ENCODE measurements at regions not wholly inside any gene's neighbourhood (a gene's known extent, or its start where the extent isn't known, plus 50 kb on each side); places are given as distances from the start of the nearest gene placed in this dataset.

DNA sequence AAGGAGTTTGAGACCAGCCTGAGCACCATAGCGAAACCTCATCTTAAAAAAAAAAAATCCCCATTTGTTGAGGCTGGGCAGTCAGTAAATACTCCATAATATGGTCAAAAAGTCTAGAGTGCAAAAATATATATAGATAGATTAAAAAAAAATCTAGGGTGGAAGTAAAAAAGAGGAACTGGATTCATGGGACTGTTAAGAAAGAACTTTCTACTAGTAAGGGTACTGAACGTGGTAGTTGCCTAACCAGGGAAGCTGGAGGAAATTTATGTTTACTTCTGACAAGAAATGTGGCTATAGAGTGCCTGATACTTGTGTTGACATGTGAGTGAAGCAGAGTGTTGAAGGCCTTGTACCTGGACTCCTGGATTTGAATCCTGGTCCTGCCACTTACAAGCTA, 265.9 kb upstream of the FAM78B start:
- TF ChIP-seq, protein P1, sequence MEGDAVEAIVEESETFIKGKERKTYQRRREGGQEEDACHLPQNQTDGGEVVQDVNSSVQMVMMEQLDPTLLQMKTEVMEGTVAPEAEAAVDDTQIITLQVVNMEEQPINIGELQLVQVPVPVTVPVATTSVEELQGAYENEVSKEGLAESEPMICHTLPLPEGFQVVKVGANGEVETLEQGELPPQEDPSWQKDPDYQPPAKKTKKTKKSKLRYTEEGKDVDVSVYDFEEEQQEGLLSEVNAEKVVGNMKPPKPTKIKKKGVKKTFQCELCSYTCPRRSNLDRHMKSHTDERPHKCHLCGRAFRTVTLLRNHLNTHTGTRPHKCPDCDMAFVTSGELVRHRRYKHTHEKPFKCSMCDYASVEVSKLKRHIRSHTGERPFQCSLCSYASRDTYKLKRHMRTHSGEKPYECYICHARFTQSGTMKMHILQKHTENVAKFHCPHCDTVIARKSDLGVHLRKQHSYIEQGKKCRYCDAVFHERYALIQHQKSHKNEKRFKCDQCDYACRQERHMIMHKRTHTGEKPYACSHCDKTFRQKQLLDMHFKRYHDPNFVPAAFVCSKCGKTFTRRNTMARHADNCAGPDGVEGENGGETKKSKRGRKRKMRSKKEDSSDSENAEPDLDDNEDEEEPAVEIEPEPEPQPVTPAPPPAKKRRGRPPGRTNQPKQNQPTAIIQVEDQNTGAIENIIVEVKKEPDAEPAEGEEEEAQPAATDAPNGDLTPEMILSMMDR (IDR thresholded peaks at IDR 0.05) = no peak
- no peak for TF ChIP-seq POLR2A (IDR thresholded peaks at IDR 0.05)
